H1 (cell line): ENCODE measurements at regions not wholly inside any gene's neighbourhood (a gene's known extent, or its start where the extent isn't known, plus 50 kb on each side); places are given as distances from the start of the nearest gene placed in this dataset.

Source experiments
- ASH2L ChIP-seq: fragments of 200-600, 300-600 bp; sonication (generic); IDR thresholded peaks from one replicate; pipeline ENCODE4 v1.7.1; 2017; ENCODE audit warnings: low read length
- ATF2 ChIP-seq: IDR thresholded peaks from 2 replicates; pipeline ENCODE4 v1.6.1; 2012; ENCODE audit warnings: low read length, inconsistent platforms
- ATF3 ChIP-seq: IDR thresholded peaks from 2 replicates; pipeline ENCODE4 v1.6.1; 2011; ENCODE audit warnings: low read depth, mild to moderate bottlenecking, low read length; ENCODE audit not compliant: insufficient read depth
- CBX5 ChIP-seq: fragments of 300-800, 300-1000 bp; sonication (generic); IDR thresholded peaks from 2 replicates; pipeline ENCODE4 v1.7.1; 2016; ENCODE audit warnings: antibody characterized with exemption, low read length, low read depth
- CEBPB ChIP-seq: IDR thresholded peaks from 2 replicates; pipeline ENCODE4 v1.6.1; 2012; ENCODE audit warnings: low read depth, low read length
- GABPA ChIP-seq: IDR thresholded peaks from 2 replicates; pipeline ENCODE4 v1.6.1; 2011; ENCODE audit warnings: mild to moderate bottlenecking, low read length, moderate library complexity, borderline replicate concordance; ENCODE audit not compliant: insufficient read depth
- HDAC2 ChIP-seq, 2 experiments: fragments of 300-600 bp in 1 of 2; sonication (generic) in 1 of 2; IDR thresholded peaks; 2 replicates each; pipeline ENCODE4 v1.6.1; 2011 to 2012; ENCODE audit warnings: low read depth in 2 of 2, low read length in 2 of 2, mild to moderate bottlenecking in 2 of 2, moderate library complexity in 2 of 2, borderline replicate concordance in 1 of 2, inconsistent platforms in 1 of 2
- JUN ChIP-seq: IDR thresholded peaks from 2 replicates; pipeline ENCODE4 v1.6.1; 2011; ENCODE audit warnings: low read depth, mild to moderate bottlenecking, improper control_type of control experiment, low read length
- KDM1A ChIP-seq: fragments of 200-600, 300-600 bp; sonication (generic); IDR thresholded peaks from 2 replicates; pipeline ENCODE4 v1.7.1; 2016; ENCODE audit warnings: mild to moderate bottlenecking, low read length, borderline replicate concordance
- MAFK ChIP-seq: IDR thresholded peaks from 2 replicates; pipeline ENCODE4 v1.6.1; 2012; ENCODE audit warnings: low read depth, mild to moderate bottlenecking, improper control_type of control experiment, low read length
- POU5F1 ChIP-seq: IDR thresholded peaks from 2 replicates; pipeline ENCODE4 v1.6.1; 2011; ENCODE audit warnings: low read depth, mild to moderate bottlenecking, low read length, moderate library complexity
- RAD21 ChIP-seq, 2 experiments: IDR thresholded peaks in 1 of 2; conservative IDR thresholded peaks in 1 of 2; 2 replicates each; pipeline ENCODE4 v1.6.1; 2011; ENCODE audit warnings: low read depth in 2 of 2, low read length in 2 of 2, improper control_type of control experiment in 1 of 2, inconsistent platforms in 1 of 2, mild to moderate bottlenecking in 1 of 2, moderate library complexity in 1 of 2
- RFX5 ChIP-seq: IDR thresholded peaks from 2 replicates; pipeline ENCODE4 v1.6.1; 2011; ENCODE audit warnings: low read depth, low read length, improper control_type of control experiment, borderline replicate concordance
- RXRA ChIP-seq: IDR thresholded peaks from 2 replicates; pipeline ENCODE4 v1.6.1; 2011; ENCODE audit warnings: low read depth, mild to moderate bottlenecking, low read length, moderate library complexity; ENCODE audit not compliant: insufficient read depth
- SP2 ChIP-seq: IDR thresholded peaks from 2 replicates; pipeline ENCODE4 v1.6.1; 2012; ENCODE audit warnings: mild to moderate bottlenecking, low read length, inconsistent platforms
- SP4 ChIP-seq: IDR thresholded peaks from 2 replicates; pipeline ENCODE4 v1.6.1; 2012; ENCODE audit warnings: low read length, inconsistent platforms
- SRF ChIP-seq: IDR thresholded peaks from 2 replicates; pipeline ENCODE4 v1.6.1; 2011; ENCODE audit warnings: mild to moderate bottlenecking, low read depth, low read length, moderate library complexity
- SUZ12 ChIP-seq: fragments of 200-600 bp; sonication (generic); IDR thresholded peaks from 2 replicates; pipeline ENCODE4 v1.6.1; 2012; ENCODE audit warnings: mild to moderate bottlenecking, inconsistent platforms, low read length, moderate library complexity, mixed read lengths
- TBP ChIP-seq: IDR thresholded peaks from 2 replicates; pipeline ENCODE4 v1.6.1; 2011; ENCODE audit warnings: low read depth, low read length, improper control_type of control experiment
- TEAD4 ChIP-seq: IDR thresholded peaks from 2 replicates; pipeline ENCODE4 v1.6.1; 2012; ENCODE audit warnings: low read depth, low read length, inconsistent platforms, mixed read lengths
- YY1 ChIP-seq: IDR thresholded peaks from 2 replicates; pipeline ENCODE4 v1.6.1; 2011; ENCODE audit warnings: low read depth, mild to moderate bottlenecking, low read length
- TF ChIP-seq, protein P1 (sequence below): IDR thresholded peaks from 2 replicates; pipeline ENCODE4 v1.6.1; 2012; ENCODE audit warnings: inconsistent platforms

GRCh38 chr6:41406728-41407489 is 71.5 kb downstream of the NCR2 start (continued):
- no peak for TF ChIP-seq KDM1A
- TF ChIP-seq YY1 = no peak
- TF ChIP-seq HDAC2 (IDR thresholded peaks at IDR 0.05; ENCODE audit: borderline replicate concordance in 1 of 2, low read depth in 2 of 2, low read length in 2 of 2) = 0 out of 4 replicates have a peak, but pooled peaks of 1 of the 2 experiments have one; percentile 55
- no peak for TF ChIP-seq MAFK
- no peak for TF ChIP-seq RXRA
- no peak for TF ChIP-seq SRF
- TF ChIP-seq JUN = no peak
- no peak for TF ChIP-seq SP2
- no peak for TF ChIP-seq SP4
- TF ChIP-seq, protein P1, sequence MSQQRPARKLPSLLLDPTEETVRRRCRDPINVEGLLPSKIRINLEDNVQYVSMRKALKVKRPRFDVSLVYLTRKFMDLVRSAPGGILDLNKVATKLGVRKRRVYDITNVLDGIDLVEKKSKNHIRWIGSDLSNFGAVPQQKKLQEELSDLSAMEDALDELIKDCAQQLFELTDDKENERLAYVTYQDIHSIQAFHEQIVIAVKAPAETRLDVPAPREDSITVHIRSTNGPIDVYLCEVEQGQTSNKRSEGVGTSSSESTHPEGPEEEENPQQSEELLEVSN = peak; percentile 95
- no peak for TF ChIP-seq ATF3
- no peak for TF ChIP-seq CEBPB
- TF ChIP-seq CBX5 = no peak
- TF ChIP-seq POU5F1 = no peak
- no peak for TF ChIP-seq RFX5
- TF ChIP-seq TBP = no peak; the same call in 1 of the 2 replicates
- no peak; a peak in 1 of 4 replicates for TF ChIP-seq RAD21 (IDR thresholded peaks at IDR 0.05 in 1 of 2, conservative IDR thresholded peaks at IDR 0.05 in 1 of 2; ENCODE audit: low read depth in 2 of 2, low read length in 2 of 2)
- peak; percentile 52; the same call in 1 of the 2 replicates for TF ChIP-seq GABPA
- TF ChIP-seq ATF2 = no peak
- peak; percentile 95 for TF ChIP-seq SUZ12
- no peak for TF ChIP-seq TEAD4
- TF ChIP-seq ASH2L = peak; percentile 28
